Trophoblast cell (in vitro differentiated cells and primary cell): ENCODE measurements at regions not wholly inside any gene's neighbourhood (a gene's known extent, or its start where the extent isn't known, plus 50 kb on each side); places are given as distances from the start of the nearest gene placed in this dataset.

ENCODE experiments used
- DNase-seq, 2 donors: peaks; one replicate each; pipeline ENCODE4 v3.0.0-alpha.2; 2016
- H2AFZ ChIP-seq: 2 replicates; pipeline ENCODE4 v1.6.1; 2013; ENCODE audit warnings: low read length, moderate library complexity, mild to moderate bottlenecking; ENCODE audit not compliant: insufficient read depth, poor library complexity
- H2AK5ac ChIP-seq: 2 replicates; pipeline ENCODE4 v1.6.1; 2013; ENCODE audit warnings: mild to moderate bottlenecking, low read length
- H2BK120ac ChIP-seq: 2 replicates; pipeline ENCODE4 v1.6.1; 2013; ENCODE audit warnings: low read length, mild to moderate bottlenecking, moderate library complexity; ENCODE audit not compliant: insufficient read depth, poor library complexity
- H2BK12ac ChIP-seq: 2 replicates; pipeline ENCODE4 v1.6.1; 2013; ENCODE audit warnings: mild to moderate bottlenecking, low read length, moderate library complexity
- H2BK5ac ChIP-seq: 2 replicates; pipeline ENCODE4 v1.6.1; 2013; ENCODE audit warnings: low read length, low read depth, moderate library complexity, mild to moderate bottlenecking; ENCODE audit not compliant: poor library complexity
- H3K14ac ChIP-seq: 2 replicates; pipeline ENCODE4 v1.6.1; 2013; ENCODE audit warnings: mild to moderate bottlenecking, low read length
- H3K18ac ChIP-seq: 2 replicates; pipeline ENCODE4 v1.6.1; 2013; ENCODE audit warnings: mild to moderate bottlenecking, low read length
- H3K23ac ChIP-seq: 2 replicates; pipeline ENCODE4 v1.6.1; 2013; ENCODE audit warnings: low read length
- H3K27ac ChIP-seq: 2 replicates; pipeline ENCODE4 v1.5.1; 2013; ENCODE audit warnings: low read depth, mild to moderate bottlenecking, inconsistent platforms, low read length, moderate library complexity
- H3K27me3 ChIP-seq: 2 replicates; pipeline ENCODE4 v1.6.1; 2013; ENCODE audit warnings: inconsistent platforms, mild to moderate bottlenecking, low read length, moderate library complexity; ENCODE audit not compliant: insufficient read depth
- H3K36me3 ChIP-seq, 2 experiments: 1 replicate in 1 of 2; 2 replicates in 1 of 2; pipeline ENCODE4 v1.6.1; 2013; ENCODE audit warnings: low read length in 2 of 2, mild to moderate bottlenecking in 2 of 2, moderate library complexity in 1 of 2; ENCODE audit not compliant: insufficient read depth in 2 of 2, control insufficient read depth in 1 of 2
- H3K4ac ChIP-seq: 2 replicates; pipeline ENCODE4 v1.6.1; 2013; ENCODE audit warnings: low read depth, mild to moderate bottlenecking, low read length, moderate library complexity
- H3K4me1 ChIP-seq, 2 experiments: 1 replicate in 1 of 2; 2 replicates in 1 of 2; pipeline ENCODE4 v1.6.1; 2013; ENCODE audit warnings: low read length in 2 of 2, mild to moderate bottlenecking in 2 of 2, moderate library complexity in 1 of 2; ENCODE audit not compliant: insufficient read depth in 2 of 2, control insufficient read depth in 1 of 2
- H3K4me2 ChIP-seq: 2 replicates; pipeline ENCODE4 v1.6.1; 2013; ENCODE audit warnings: inconsistent platforms, mild to moderate bottlenecking, low read length, moderate library complexity
- H3K4me3 ChIP-seq: 2 replicates; pipeline ENCODE4 v1.5.1; 2013; ENCODE audit warnings: mild to moderate bottlenecking, low read depth, low read length, inconsistent platforms
- H3K79me1 ChIP-seq: one replicate; pipeline ENCODE4 v1.6.1; 2013; ENCODE audit warnings: low read length
- H3K79me2 ChIP-seq: 2 replicates; pipeline ENCODE4 v1.6.1; 2013; ENCODE audit warnings: low read length, mild to moderate bottlenecking; ENCODE audit not compliant: control insufficient read depth, insufficient read depth, poor library complexity
- H3K9ac ChIP-seq: 2 replicates; pipeline ENCODE4 v1.6.1; 2013; ENCODE audit warnings: mild to moderate bottlenecking, low read length
- H3K9me3 ChIP-seq: 2 replicates; pipeline ENCODE4 v1.6.1; 2013; ENCODE audit warnings: low read depth, mild to moderate bottlenecking, control low read depth, inconsistent platforms, low read length; ENCODE audit not compliant: insufficient read depth
- H4K12ac ChIP-seq: 2 replicates; pipeline ENCODE4 v1.6.1; 2013; ENCODE audit warnings: low read depth, mild to moderate bottlenecking, low read length, moderate library complexity
- H4K8ac ChIP-seq: 2 replicates; pipeline ENCODE4 v1.6.1; 2013; ENCODE audit warnings: low read depth, mild to moderate bottlenecking, low read length, moderate library complexity
- H4K91ac ChIP-seq: one replicate; pipeline ENCODE4 v1.6.1; 2013; ENCODE audit warnings: low read depth, mild to moderate bottlenecking, low read length, moderate library complexity
- WGBS: extraction: QIAGEN DNeasy Blood & Tissue Kit; methylation state at CpG from one replicate; pipeline ENCODE4 v1.1.7; 2013; ENCODE audit warnings: missing lambda C conversion rate; ENCODE audit not compliant: insufficient read length, insufficient coverage; ENCODE audit errors: extremely low coverage; 5-methylcytosine and 5-hydroxymethylcytosine counted together

GRCh38 chr1:70914224-70914623 lies 133.4 kb downstream of the PTGER3 start:
- Histone ChIP-seq H3K9ac (no peak overlapping the region), H3K4me2 (no peak overlapping the region)

GRCh38 chr1:70915258-70916033 lies 132.2 kb downstream of the PTGER3 start:
- H3K4me1 ChIP-seq: no peaks in the 10 kb centered on the region
- H4K12ac ChIP-seq: no peak overlapping the region
- no peak overlapping the region for H3K14ac ChIP-seq
- no peak overlapping the region for H3K4me3 ChIP-seq
- no peak overlapping the region for H2AK5ac ChIP-seq
- H3K23ac ChIP-seq: no peak overlapping the region
- H4K8ac ChIP-seq: no peak overlapping the region
- H2AFZ ChIP-seq: no peak overlapping the region
- no peak overlapping the region for H2BK12ac ChIP-seq
- no peak overlapping the region for H3K4me2 ChIP-seq
- no peak overlapping the region for H3K18ac ChIP-seq
- H3K79me2 ChIP-seq: no peaks in the 10 kb centered on the region
- H2BK5ac ChIP-seq: no peak overlapping the region
- no peak overlapping the region for H4K91ac ChIP-seq
- no peak overlapping the region for H3K4ac ChIP-seq
- H2BK120ac ChIP-seq: no peak overlapping the region
- H3K27ac ChIP-seq: no peak overlapping the region
- H3K9ac ChIP-seq: no peak overlapping the region
- H3K9me3 ChIP-seq: no peaks in the 10 kb centered on the region
- no peaks in the 10 kb centered on the region for H3K36me3 ChIP-seq
- no peak for DNase-seq
- H3K27me3 ChIP-seq: no peaks in the 10 kb centered on the region
- no CpG with 5 or more reads among the region's 2 CpGs for WGBS
- H3K79me1 ChIP-seq: no peaks in the 10 kb centered on the region

More at GRCh38 chr1:70914224-70914623, 133.4 kb downstream of the PTGER3 start:
- Histone ChIP-seq H2BK5ac (no peak overlapping the region), H3K18ac (no peak overlapping the region), H3K79me1 (no peaks in the 10 kb centered on the region), H3K14ac (no peak overlapping the region), H3K4me1 (no peaks in the 10 kb centered on the region), H2AK5ac (no peak overlapping the region), H2AFZ (no peak overlapping the region), H4K12ac (no peak overlapping the region), H3K4ac (no peak overlapping the region), H3K79me2 (no peaks in the 10 kb centered on the region), H3K23ac (no peak overlapping the region), H4K91ac (no peak overlapping the region), H2BK120ac (no peak overlapping the region), H4K8ac (no peak overlapping the region), H2BK12ac (no peak overlapping the region), H3K36me3 (no peaks in the 10 kb centered on the region), H3K27ac (no peak overlapping the region), H3K27me3 (no peaks in the 10 kb centered on the region), H3K4me3 (no peak overlapping the region), H3K9me3 (no peaks in the 10 kb centered on the region)
- WGBS: no CpG with 5 or more reads among the region's 1 CpG
- no peak for DNase-seq

- H2BK5ac ChIP-seq: no peak overlapping the region
- no peak overlapping the region for H2AFZ ChIP-seq
- H3K9me3 ChIP-seq: no peaks in the 10 kb centered on the region
- H3K36me3 ChIP-seq: no peaks in the 10 kb centered on the region
- H3K4me2 ChIP-seq: no peak overlapping the region
- no peak overlapping the region for H2BK12ac ChIP-seq
- no peak overlapping the region for H3K4ac ChIP-seq
- no peak overlapping the region for H3K4me3 ChIP-seq
- no peak overlapping the region for H3K9ac ChIP-seq
- no peaks in the 10 kb centered on the region for H3K27me3 ChIP-seq
- H3K23ac ChIP-seq: no peak overlapping the region
- H3K79me2 ChIP-seq: no peaks in the 10 kb centered on the region
- H2BK120ac ChIP-seq: no peak overlapping the region
- no peaks in the 10 kb centered on the region for H3K4me1 ChIP-seq
- no peak for DNase-seq
- H3K79me1 ChIP-seq: no peaks in the 10 kb centered on the region
- no peak overlapping the region for H3K27ac ChIP-seq
- H3K14ac ChIP-seq: no peak overlapping the region
- no peak overlapping the region for H3K18ac ChIP-seq
- no peak overlapping the region for H4K8ac ChIP-seq
- H2AK5ac ChIP-seq: no peak overlapping the region
- H4K12ac ChIP-seq: no peak overlapping the region
- no CpG with 5 or more reads among the region's 2 CpGs for WGBS
- no peak overlapping the region for H4K91ac ChIP-seq
These were observed 131.6 kb downstream of the PTGER3 start for GRCh38 chr1:70916034-70916427.

- Histone ChIP-seq H3K14ac (no peak overlapping the region), H3K4me1 (no peaks in the 10 kb centered on the region), H3K4ac (no peak overlapping the region), H2BK5ac (no peak overlapping the region), H3K36me3 (no peaks in the 10 kb centered on the region), H2AK5ac (no peak overlapping the region), H4K12ac (no peak overlapping the region), H3K79me1 (no peaks in the 10 kb centered on the region), H3K79me2 (no peaks in the 10 kb centered on the region), H2AFZ (no peak overlapping the region), H3K4me3 (no peak overlapping the region), H3K23ac (no peak overlapping the region), H4K91ac (no peak overlapping the region), H3K9me3 (peaks cover 2% of the 10 kb centered on the region), H2BK120ac (no peak overlapping the region), H3K27me3 (no peaks in the 10 kb centered on the region), H3K27ac (no peak overlapping the region), H3K18ac (no peak overlapping the region), H4K8ac (no peak overlapping the region), H3K4me2 (no peak overlapping the region), H2BK12ac (no peak overlapping the region), H3K9ac (no peak overlapping the region)
- no CpG with 5 or more reads among the region's 1 CpG for WGBS
- no peak for DNase-seq
These were observed 127.8 kb downstream of the PTGER3 start for GRCh38 chr1:70919706-70920323.
